BE2C (cell line): ENCODE measurements at regions not wholly inside any gene's neighbourhood (a gene's known extent, or its start where the extent isn't known, plus 50 kb on each side); places are given as distances from the start of the nearest gene placed in this dataset.

ENCODE experiments used
- DNase-seq: peaks from one replicate; pipeline ENCODE4 v3.0.0-alpha.2; 2020
- H3K27me3 ChIP-seq: fragments of 250-450 bp; sonication (Bioruptor Pico); 2 replicates; pipeline ENCODE4 v1.5.1; 2020; ENCODE audit warnings: mild to moderate bottlenecking
- H3K36me3 ChIP-seq: fragments of 250-450 bp; sonication (Bioruptor Pico); 2 replicates; pipeline ENCODE4 v1.5.1; 2020; ENCODE audit warnings: mild to moderate bottlenecking
- H3K4me1 ChIP-seq: fragments of 250-450 bp; sonication (Bioruptor Pico); 2 replicates; pipeline ENCODE4 v1.5.1; 2020
- H3K4me3 ChIP-seq: 2 replicates; pipeline ENCODE4 v1.5.1; 2011; ENCODE audit warnings: low read depth, low read length
- H3K9me3 ChIP-seq: fragments of 250-450 bp; sonication (Bioruptor Pico); 2 replicates; pipeline ENCODE4 v1.5.1; 2020
- CTCF ChIP-seq: IDR thresholded peaks from 2 replicates; pipeline ENCODE4 v1.5.1; 2012; ENCODE audit warnings: mild to moderate bottlenecking, low read depth, low read length

- Histone ChIP-seq H3K4me1 (peaks cover 3% of the 10 kb centered on the region; the same call in 1 of the 2 replicates), H3K4me3 (no peak overlapping the region), H3K36me3 (no peaks in the 10 kb centered on the region), H3K27me3 (no peaks in the 10 kb centered on the region), H3K9me3 (no peaks in the 10 kb centered on the region)
- TF ChIP-seq CTCF = no peak
- DNase-seq = no peak
These were observed 204.9 kb upstream of the USP25 start for GRCh38 chr21:15524855-15525254.

GRCh38 chr21:15526798-15527197, 203.0 kb upstream of the USP25 start:
- H3K27me3 ChIP-seq = no peaks in the 10 kb centered on the region
- H3K9me3 ChIP-seq = no peaks in the 10 kb centered on the region
- DNase-seq = no peak

GRCh38 chr21:15528346-15528745, 201.4 kb upstream of the USP25 start:
- DNase-seq = no peak
- Histone ChIP-seq H3K9me3 (no peaks in the 10 kb centered on the region), H3K4me1 (peaks cover 3% of the 10 kb centered on the region; the same call in 1 of the 2 replicates), H3K36me3 (no peaks in the 10 kb centered on the region), H3K4me3 (no peak overlapping the region), H3K27me3 (no peaks in the 10 kb centered on the region)
- no peak for TF ChIP-seq CTCF

More at GRCh38 chr21:15526798-15527197, 203.0 kb upstream of the USP25 start:
- Histone ChIP-seq H3K4me1 (peaks cover 3% of the 10 kb centered on the region; the same call in 1 of the 2 replicates), H3K4me3 (no peak overlapping the region), H3K36me3 (no peaks in the 10 kb centered on the region)
- TF ChIP-seq CTCF = no peak

- Histone ChIP-seq H3K27me3 (no peaks in the 10 kb centered on the region), H3K4me1 (peaks cover 3% of the 10 kb centered on the region; the same call in 1 of the 2 replicates), H3K4me3 (no peak overlapping the region), H3K36me3 (no peaks in the 10 kb centered on the region), H3K9me3 (no peaks in the 10 kb centered on the region)
- no peak for DNase-seq
- TF ChIP-seq CTCF = no peak
These were observed 197.8 kb upstream of the USP25 start for GRCh38 chr21:15531986-15532385.

GRCh38 chr21:15533618-15534017, 196.2 kb upstream of the USP25 start:
- TF ChIP-seq CTCF = no peak
- no peaks in the 10 kb centered on the region for H3K27me3 ChIP-seq
- H3K9me3 ChIP-seq = no peaks in the 10 kb centered on the region
- no peaks in the 10 kb centered on the region for H3K4me1 ChIP-seq
- H3K36me3 ChIP-seq = no peaks in the 10 kb centered on the region
- no peak for DNase-seq
- H3K4me3 ChIP-seq = no peak overlapping the region

- no peaks in the 10 kb centered on the region for H3K36me3 ChIP-seq
- no peak for TF ChIP-seq CTCF
- DNase-seq = no peak
- no peaks in the 10 kb centered on the region for H3K27me3 ChIP-seq
- no peak overlapping the region for H3K4me3 ChIP-seq
- no peaks in the 10 kb centered on the region for H3K9me3 ChIP-seq
- H3K4me1 ChIP-seq = no peaks in the 10 kb centered on the region
These were observed 195.3 kb upstream of the USP25 start for GRCh38 chr21:15534450-15534886.
